ENCODE measurements at regions not wholly inside any gene's neighbourhood (a gene's known extent, or its start where the extent isn't known, plus 50 kb on each side); places are given as distances from the start of the nearest gene placed in this dataset.

DNA sequence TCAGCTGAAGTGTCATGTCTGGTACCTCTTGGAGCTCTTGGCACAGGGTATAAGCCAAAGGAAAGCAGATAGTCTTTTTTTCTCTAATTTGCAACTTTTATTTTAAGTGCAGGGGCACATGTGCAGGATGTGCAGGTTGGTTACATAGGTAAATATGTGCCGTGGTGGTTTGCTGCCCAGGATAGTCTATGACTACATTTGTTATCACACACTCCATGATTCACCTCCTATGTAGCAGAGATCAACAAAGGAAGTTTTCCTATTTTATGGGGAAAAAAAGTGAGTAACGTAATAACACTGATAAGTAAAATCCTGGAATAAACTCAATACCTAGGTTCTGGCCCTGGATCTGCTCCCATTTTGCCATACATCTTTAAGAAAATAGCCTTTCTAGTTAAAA, 234.6 kb downstream of the CAAP1 start:
- no peaks in the 10 kb centered on the region for H3K27me3 ChIP-seq
- H3K9me3 ChIP-seq: no peaks in the 10 kb centered on the region
- no peak for TF ChIP-seq POLR2A (IDR thresholded peaks at IDR 0.05)
- TF ChIP-seq, protein P1, sequence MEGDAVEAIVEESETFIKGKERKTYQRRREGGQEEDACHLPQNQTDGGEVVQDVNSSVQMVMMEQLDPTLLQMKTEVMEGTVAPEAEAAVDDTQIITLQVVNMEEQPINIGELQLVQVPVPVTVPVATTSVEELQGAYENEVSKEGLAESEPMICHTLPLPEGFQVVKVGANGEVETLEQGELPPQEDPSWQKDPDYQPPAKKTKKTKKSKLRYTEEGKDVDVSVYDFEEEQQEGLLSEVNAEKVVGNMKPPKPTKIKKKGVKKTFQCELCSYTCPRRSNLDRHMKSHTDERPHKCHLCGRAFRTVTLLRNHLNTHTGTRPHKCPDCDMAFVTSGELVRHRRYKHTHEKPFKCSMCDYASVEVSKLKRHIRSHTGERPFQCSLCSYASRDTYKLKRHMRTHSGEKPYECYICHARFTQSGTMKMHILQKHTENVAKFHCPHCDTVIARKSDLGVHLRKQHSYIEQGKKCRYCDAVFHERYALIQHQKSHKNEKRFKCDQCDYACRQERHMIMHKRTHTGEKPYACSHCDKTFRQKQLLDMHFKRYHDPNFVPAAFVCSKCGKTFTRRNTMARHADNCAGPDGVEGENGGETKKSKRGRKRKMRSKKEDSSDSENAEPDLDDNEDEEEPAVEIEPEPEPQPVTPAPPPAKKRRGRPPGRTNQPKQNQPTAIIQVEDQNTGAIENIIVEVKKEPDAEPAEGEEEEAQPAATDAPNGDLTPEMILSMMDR (IDR thresholded peaks at IDR 0.05): no peak
- no peak overlapping the region for H3K4me3 ChIP-seq
- no peak for DNase-seq
- H3K27ac ChIP-seq: no peak overlapping the region
- 79 to 82% methylated on average over 2 of the region's 2 CpGs for WGBS, 2 donors
- H3K36me3 ChIP-seq (ENCODE audit: low read depth, missing control alignments): no peaks in the 10 kb centered on the region
- intact Hi-C loops (cut with DNase I; ENCODE audit: low total_unique reads): no loop called here
- H3K4me1 ChIP-seq: no peaks in the 10 kb centered on the region

DNA sequence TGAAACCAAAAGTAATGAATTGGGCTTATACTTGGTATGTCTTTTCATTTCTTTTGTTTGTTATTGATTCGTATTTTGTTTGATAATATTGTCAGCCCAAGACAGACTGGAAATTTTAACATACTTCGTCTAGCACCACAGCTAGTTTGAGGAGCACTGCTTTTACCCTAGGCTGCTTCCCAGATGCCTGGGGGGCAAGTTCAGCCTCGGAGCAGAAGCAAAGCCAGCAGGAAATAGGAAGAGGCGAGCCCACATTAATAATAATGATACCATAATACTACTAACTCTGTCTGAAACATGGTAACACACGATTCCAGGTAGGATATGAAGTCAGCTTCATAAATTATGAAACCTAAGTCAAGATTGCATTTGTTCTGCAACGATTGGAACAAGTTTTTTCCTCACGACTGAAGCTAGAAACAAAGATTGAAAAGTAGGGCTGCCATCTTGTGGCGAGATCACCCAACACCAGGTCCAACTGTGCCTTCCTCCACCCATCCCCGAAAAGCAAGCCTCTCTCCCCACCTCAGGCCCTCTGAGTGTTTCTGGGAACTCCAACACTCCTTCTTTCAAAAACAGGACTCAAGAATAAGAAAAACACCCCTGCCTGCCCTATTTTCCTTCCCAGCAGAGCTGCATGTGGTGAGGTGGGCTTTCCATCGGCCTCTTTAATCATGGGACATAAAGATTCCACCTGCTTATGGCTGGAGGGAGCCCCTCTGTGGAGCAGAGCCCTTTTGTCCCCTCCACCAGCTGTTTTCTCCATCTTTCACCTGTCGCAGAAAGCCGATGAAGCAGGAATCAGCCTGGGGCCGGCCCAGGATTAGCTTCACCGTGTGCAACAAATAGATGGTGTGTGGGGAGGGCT, 236.4 kb downstream of the CAAP1 start:
- TF ChIP-seq, protein P1 (IDR thresholded peaks at IDR 0.05): peak in 2 of 3 experiments; percentile 17 to 47
- TF ChIP-seq POLR2A (IDR thresholded peaks at IDR 0.05): no peak
- no peaks in the 10 kb centered on the region for H3K36me3 ChIP-seq (ENCODE audit: low read depth, missing control alignments)
- H3K4me1 ChIP-seq: no peaks in the 10 kb centered on the region
- no peak overlapping the region for H3K27ac ChIP-seq
- no peak overlapping the region for H3K4me3 ChIP-seq
- no peaks in the 10 kb centered on the region for H3K9me3 ChIP-seq
- 42 to 46% methylated on average over 14 of the region's 14 CpGs for WGBS, 2 donors
- intact Hi-C loops (cut with DNase I; ENCODE audit: low total_unique reads): no loop called here
- no peaks in the 10 kb centered on the region for H3K27me3 ChIP-seq
- DNase-seq: peak; percentile 41

DNA sequence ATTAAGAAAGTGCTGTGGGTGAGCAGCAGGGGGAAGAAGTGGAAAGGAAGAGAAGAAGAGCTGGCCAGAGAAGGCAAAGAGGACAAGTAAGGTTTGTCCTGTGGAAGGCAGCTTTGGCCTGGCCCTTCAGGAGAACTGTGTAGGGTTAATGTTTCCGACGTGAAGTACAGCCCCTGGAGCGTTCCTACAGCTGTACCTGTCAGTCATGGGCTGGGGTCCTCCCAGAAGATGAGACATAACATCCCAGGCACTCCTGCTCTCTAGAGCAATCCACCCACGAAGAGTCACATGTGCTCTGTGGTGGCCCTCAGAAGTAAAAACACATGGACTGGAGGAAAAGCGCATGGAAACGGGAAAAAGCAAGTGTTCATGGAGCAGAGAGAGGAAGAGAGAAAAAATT, 237.4 kb downstream of the CAAP1 start:
- no peak for TF ChIP-seq POLR2A (IDR thresholded peaks at IDR 0.05)
- TF ChIP-seq, protein P1 (IDR thresholded peaks at IDR 0.05): no peak
- Histone ChIP-seq H3K27me3 (no peaks in the 10 kb centered on the region), H3K4me3 (no peak overlapping the region), H3K9me3 (no peaks in the 10 kb centered on the region), H3K4me1 (no peaks in the 10 kb centered on the region), H3K27ac (no peak overlapping the region), H3K36me3 (ENCODE audit: low read depth, missing control alignments) (no peaks in the 10 kb centered on the region)
- intact Hi-C loops (cut with DNase I; ENCODE audit: low total_unique reads): no loop called here
- 59% methylated on average over 6 of the region's 6 CpGs for WGBS, 2 donors
- no peak for DNase-seq

DNA sequence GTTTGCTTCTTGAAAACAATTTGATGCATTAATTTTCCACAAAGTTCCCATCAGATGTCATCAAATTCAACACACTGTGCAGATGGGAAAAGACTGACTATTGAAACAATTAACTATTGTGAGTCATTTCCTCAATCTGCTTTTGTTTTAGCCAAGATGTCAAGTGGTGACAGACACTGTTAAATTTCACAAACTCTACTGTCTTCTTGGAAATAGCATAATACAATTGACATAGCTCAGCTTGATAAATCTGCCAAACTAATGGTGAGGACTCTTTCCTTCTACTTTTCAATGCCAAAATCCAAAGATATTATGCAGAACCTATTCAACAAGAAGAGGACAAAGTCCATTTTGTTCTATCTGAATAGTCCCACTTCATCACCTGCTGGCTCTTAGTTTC, 242.3 kb downstream of the CAAP1 start:
- H3K36me3 ChIP-seq (ENCODE audit: low read depth, missing control alignments): no peaks in the 10 kb centered on the region
- H3K4me1 ChIP-seq: no peaks in the 10 kb centered on the region
- H3K4me3 ChIP-seq: no peak overlapping the region
- H3K27me3 ChIP-seq: no peaks in the 10 kb centered on the region
- DNase-seq: no peak
- no peaks in the 10 kb centered on the region for H3K9me3 ChIP-seq
- intact Hi-C loops (cut with DNase I; ENCODE audit: low total_unique reads): no loop called here
- TF ChIP-seq, protein P1 (IDR thresholded peaks at IDR 0.05): no peak
- TF ChIP-seq POLR2A (IDR thresholded peaks at IDR 0.05): no peak
- no peak overlapping the region for H3K27ac ChIP-seq

DNA sequence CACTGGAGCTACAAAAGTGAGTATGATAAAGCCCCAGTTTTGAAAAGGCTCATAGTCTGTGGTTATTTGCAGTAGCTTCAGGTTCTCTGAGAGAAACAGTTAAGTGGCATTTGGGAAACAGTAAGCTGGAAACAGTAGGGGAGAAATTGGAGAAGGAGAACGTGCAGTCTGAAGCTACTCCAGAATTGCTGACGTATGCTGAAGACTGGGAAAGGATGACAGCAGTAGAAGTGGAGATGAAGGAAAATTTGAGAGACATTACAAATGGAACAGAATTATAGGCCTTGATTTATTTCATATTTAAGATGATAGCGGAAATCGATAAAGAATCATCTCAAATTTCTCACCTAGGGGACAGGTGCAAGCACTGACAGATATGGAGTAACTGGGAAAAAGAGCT, 248.8 kb downstream of the CAAP1 start:
- Histone ChIP-seq H3K36me3 (ENCODE audit: low read depth, missing control alignments) (no peaks in the 10 kb centered on the region), H3K4me1 (no peaks in the 10 kb centered on the region), H3K4me3 (no peak overlapping the region), H3K27ac (no peak overlapping the region), H3K27me3 (no peaks in the 10 kb centered on the region), H3K9me3 (no peaks in the 10 kb centered on the region)
- 87 to 94% methylated on average over 4 of the region's 4 CpGs for WGBS, 2 donors
- intact Hi-C loops (cut with DNase I; ENCODE audit: low total_unique reads): no loop called here
- DNase-seq: no peak
- TF ChIP-seq, protein P1 (IDR thresholded peaks at IDR 0.05): no peak
- no peak for TF ChIP-seq POLR2A (IDR thresholded peaks at IDR 0.05)

Measured in testis (tissue), 2 donors.